ENCODE measurements at regions not wholly inside any gene's neighbourhood (a gene's known extent, or its start where the extent isn't known, plus 50 kb on each side); places are given as distances from the start of the nearest gene placed in this dataset.

- no peak for TF ChIP-seq CTCF (conservative IDR thresholded peaks at IDR 0.05 in 1 of 2, IDR thresholded peaks at IDR 0.05 in 1 of 2; ENCODE audit: low read depth in 1 of 2, low read length in 2 of 2)
- no peak for TF ChIP-seq EZH2 (IDR thresholded peaks at IDR 0.05; ENCODE audit: low read length, missing control alignments)
Measured at GRCh38 chr10:33519130-33519860, 184.8 kb upstream of the NRP1 start.
